SK-N-SH treated with all-trans-retinoic acid at 6 μM for 48 hours (cell line): ENCODE measurements at regions not wholly inside any gene's neighbourhood (a gene's known extent, or its start where the extent isn't known, plus 50 kb on each side); places are given as distances from the start of the nearest gene placed in this dataset.

ENCODE experiments used
- ATAC-seq: fragments of 200-7000 bp; cut with Tn5 transposase; 3 replicates; pipeline ENCODE4 v1.9.1; 2020; ENCODE audit warnings: mild to moderate bottlenecking, moderate library complexity
- ARNTL ChIP-seq: fragments of 450-650 bp; formaldehyde crosslinking; IDR thresholded peaks from 2 replicates; pipeline ENCODE4 v1.5.0; 2020; ENCODE audit warnings: low read depth, mild to moderate bottlenecking, moderate library complexity, borderline replicate concordance
- BACH2 ChIP-seq: fragments of 250-450 bp; sonication (Bioruptor Pico); IDR thresholded peaks from 2 replicates; pipeline ENCODE4 v1.9.0; 2021; ENCODE audit warnings: mild to moderate bottlenecking, borderline replicate concordance
- CSDC2 ChIP-seq: fragments of 250-450 bp; sonication (Bioruptor Pico); IDR thresholded peaks from 2 replicates; pipeline ENCODE4 v1.5.0; 2020; ENCODE audit warnings: mild to moderate bottlenecking, moderate library complexity
- ESRRG ChIP-seq: fragments of 250-450 bp; sonication (Bioruptor Pico); IDR thresholded peaks from 2 replicates; pipeline ENCODE4 v1.6.1; 2021; ENCODE audit warnings: mild to moderate bottlenecking
- ISL1 ChIP-seq: fragments of 250-450 bp; sonication (Bioruptor Pico); IDR thresholded peaks from 2 replicates; pipeline ENCODE4 v2.1.2; 2022; ENCODE audit warnings: mild to moderate bottlenecking, moderate library complexity
- OSR1 ChIP-seq: fragments of 250-450 bp; sonication (Bioruptor Pico); IDR thresholded peaks from 2 replicates; pipeline ENCODE4 v1.8.0; 2022; ENCODE audit warnings: moderate library complexity, mild to moderate bottlenecking, inconsistent platforms
- PPARA ChIP-seq: fragments of 250-450 bp; sonication (Bioruptor Pico); IDR thresholded peaks from 2 replicates; pipeline ENCODE4 v1.5.0; 2020; ENCODE audit warnings: mild to moderate bottlenecking, borderline replicate concordance
- RARB ChIP-seq: fragments of 250-450 bp; sonication (Bioruptor Pico); IDR thresholded peaks from 2 replicates; pipeline ENCODE4 v1.8.0; 2021; ENCODE audit warnings: mild to moderate bottlenecking, moderate library complexity
- TCF4 ChIP-seq: fragments of 250-450 bp; sonication (Bioruptor Pico); IDR thresholded peaks from 2 replicates; pipeline ENCODE4 v1.8.0; 2021; ENCODE audit warnings: mild to moderate bottlenecking, moderate library complexity, borderline replicate concordance
- TOX ChIP-seq: fragments of 250-450 bp; sonication (Bioruptor Pico); IDR thresholded peaks from 2 replicates; pipeline ENCODE4 v1.8.0; 2021; ENCODE audit warnings: mild to moderate bottlenecking, moderate library complexity, borderline replicate concordance
- ZC3H10 ChIP-seq: fragments of 250-450 bp; sonication (Bioruptor Pico); IDR thresholded peaks from 2 replicates; pipeline ENCODE4 v1.5.1; 2021; ENCODE audit warnings: mild to moderate bottlenecking, moderate library complexity
- ZFP3 ChIP-seq: fragments of 250-450 bp; sonication (Bioruptor Pico); IDR thresholded peaks from 2 replicates; pipeline ENCODE4 v1.5.0; 2020; ENCODE audit warnings: mild to moderate bottlenecking, moderate library complexity
- ZFP30 ChIP-seq: fragments of 450-650 bp; formaldehyde crosslinking; IDR thresholded peaks from 2 replicates; pipeline ENCODE4 v1.5.0; 2022; ENCODE audit warnings: mild to moderate bottlenecking, moderate library complexity
- ZNF565 ChIP-seq: fragments of 450-650 bp; formaldehyde crosslinking; conservative IDR thresholded peaks from 2 replicates; pipeline ENCODE4 v1.5.0; 2020; ENCODE audit warnings: low read depth, mild to moderate bottlenecking, moderate library complexity
- ZNF70 ChIP-seq: fragments of 450-650 bp; formaldehyde crosslinking; IDR thresholded peaks from 2 replicates; pipeline ENCODE4 v1.5.0; 2020; ENCODE audit warnings: mild to moderate bottlenecking, moderate library complexity
- ZNF8 ChIP-seq: fragments of 450-650 bp; formaldehyde crosslinking; IDR thresholded peaks from 2 replicates; pipeline ENCODE4 v1.5.0; 2020; ENCODE audit warnings: mild to moderate bottlenecking, moderate library complexity
- TF ChIP-seq, protein P1 (sequence below): fragments of 250-450 bp; sonication (Bioruptor Pico); IDR thresholded peaks from 2 replicates; pipeline ENCODE4 v1.8.0; 2021; ENCODE audit warnings: low read depth, mild to moderate bottlenecking, moderate library complexity, borderline replicate concordance
- TF ChIP-seq, protein P2 (sequence below): fragments of 250-450 bp; sonication (Bioruptor Pico); IDR thresholded peaks from 2 replicates; pipeline ENCODE4 v1.5.0; 2020; ENCODE audit warnings: mild to moderate bottlenecking, moderate library complexity
- TF ChIP-seq, protein P3 (sequence below): fragments of 250-450 bp; sonication (Bioruptor Pico); IDR thresholded peaks from 2 replicates; pipeline ENCODE4 v1.8.0; 2020; ENCODE audit warnings: mild to moderate bottlenecking, moderate library complexity, borderline replicate concordance
- TF ChIP-seq, protein P4 (sequence below): fragments of 250-450 bp; sonication (Bioruptor Pico); IDR thresholded peaks from 2 replicates; pipeline ENCODE4 v1.5.1; 2021; ENCODE audit warnings: mild to moderate bottlenecking, moderate library complexity

DNA sequence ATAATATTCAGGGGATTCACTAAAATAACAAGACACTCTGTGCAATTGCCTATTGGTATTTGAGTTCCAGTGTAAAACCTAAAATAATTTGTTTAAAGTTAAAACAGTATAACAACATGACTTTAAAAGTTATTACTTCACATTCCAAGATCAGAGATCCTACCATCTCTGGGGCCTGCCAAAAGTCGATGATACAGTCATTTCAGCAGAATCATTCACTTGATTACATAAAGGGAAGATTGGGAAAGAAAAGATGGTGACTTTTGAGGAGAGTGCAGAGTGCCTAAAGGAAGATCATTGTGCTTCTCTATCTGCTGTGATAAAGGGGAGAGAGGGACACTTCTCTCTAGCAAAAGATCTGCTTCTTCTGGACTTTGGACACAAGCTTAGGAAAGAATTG, 784.4 kb upstream of the ADGRL4 start:
- TF ChIP-seq, protein P1, sequence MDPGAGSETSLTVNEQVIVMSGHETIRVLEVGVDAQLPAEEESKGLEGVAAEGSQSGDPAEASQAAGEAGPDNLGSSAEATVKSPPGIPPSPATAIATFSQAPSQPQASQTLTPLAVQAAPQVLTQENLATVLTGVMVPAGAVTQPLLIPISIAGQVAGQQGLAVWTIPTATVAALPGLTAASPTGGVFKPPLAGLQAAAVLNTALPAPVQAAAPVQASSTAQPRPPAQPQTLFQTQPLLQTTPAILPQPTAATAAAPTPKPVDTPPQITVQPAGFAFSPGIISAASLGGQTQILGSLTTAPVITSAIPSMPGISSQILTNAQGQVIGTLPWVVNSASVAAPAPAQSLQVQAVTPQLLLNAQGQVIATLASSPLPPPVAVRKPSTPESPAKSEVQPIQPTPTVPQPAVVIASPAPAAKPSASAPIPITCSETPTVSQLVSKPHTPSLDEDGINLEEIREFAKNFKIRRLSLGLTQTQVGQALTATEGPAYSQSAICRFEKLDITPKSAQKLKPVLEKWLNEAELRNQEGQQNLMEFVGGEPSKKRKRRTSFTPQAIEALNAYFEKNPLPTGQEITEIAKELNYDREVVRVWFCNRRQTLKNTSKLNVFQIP (CRISPR knock-in tag): no peak
- TF ChIP-seq ISL1 (CRISPR knock-in tag) (no peak), CSDC2 (CRISPR knock-in tag) (no peak), ZNF565 (CRISPR knock-in tag) (no peak), PPARA (CRISPR knock-in tag) (no peak), ZC3H10 (CRISPR knock-in tag) (no peak), OSR1 (no peak), TOX (no peak), RARB (CRISPR knock-in tag) (no peak), ESRRG (CRISPR knock-in tag) (no peak), ZFP3 (CRISPR knock-in tag) (no peak), ZNF8 (CRISPR knock-in tag) (no peak)
- TF ChIP-seq, protein P2, sequence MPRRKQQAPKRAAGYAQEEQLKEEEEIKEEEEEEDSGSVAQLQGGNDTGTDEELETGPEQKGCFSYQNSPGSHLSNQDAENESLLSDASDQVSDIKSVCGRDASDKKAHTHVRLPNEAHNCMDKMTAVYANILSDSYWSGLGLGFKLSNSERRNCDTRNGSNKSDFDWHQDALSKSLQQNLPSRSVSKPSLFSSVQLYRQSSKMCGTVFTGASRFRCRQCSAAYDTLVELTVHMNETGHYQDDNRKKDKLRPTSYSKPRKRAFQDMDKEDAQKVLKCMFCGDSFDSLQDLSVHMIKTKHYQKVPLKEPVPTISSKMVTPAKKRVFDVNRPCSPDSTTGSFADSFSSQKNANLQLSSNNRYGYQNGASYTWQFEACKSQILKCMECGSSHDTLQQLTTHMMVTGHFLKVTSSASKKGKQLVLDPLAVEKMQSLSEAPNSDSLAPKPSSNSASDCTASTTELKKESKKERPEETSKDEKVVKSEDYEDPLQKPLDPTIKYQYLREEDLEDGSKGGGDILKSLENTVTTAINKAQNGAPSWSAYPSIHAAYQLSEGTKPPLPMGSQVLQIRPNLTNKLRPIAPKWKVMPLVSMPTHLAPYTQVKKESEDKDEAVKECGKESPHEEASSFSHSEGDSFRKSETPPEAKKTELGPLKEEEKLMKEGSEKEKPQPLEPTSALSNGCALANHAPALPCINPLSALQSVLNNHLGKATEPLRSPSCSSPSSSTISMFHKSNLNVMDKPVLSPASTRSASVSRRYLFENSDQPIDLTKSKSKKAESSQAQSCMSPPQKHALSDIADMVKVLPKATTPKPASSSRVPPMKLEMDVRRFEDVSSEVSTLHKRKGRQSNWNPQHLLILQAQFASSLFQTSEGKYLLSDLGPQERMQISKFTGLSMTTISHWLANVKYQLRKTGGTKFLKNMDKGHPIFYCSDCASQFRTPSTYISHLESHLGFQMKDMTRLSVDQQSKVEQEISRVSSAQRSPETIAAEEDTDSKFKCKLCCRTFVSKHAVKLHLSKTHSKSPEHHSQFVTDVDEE (CRISPR knock-in tag): no peak
- TF ChIP-seq, protein P3, sequence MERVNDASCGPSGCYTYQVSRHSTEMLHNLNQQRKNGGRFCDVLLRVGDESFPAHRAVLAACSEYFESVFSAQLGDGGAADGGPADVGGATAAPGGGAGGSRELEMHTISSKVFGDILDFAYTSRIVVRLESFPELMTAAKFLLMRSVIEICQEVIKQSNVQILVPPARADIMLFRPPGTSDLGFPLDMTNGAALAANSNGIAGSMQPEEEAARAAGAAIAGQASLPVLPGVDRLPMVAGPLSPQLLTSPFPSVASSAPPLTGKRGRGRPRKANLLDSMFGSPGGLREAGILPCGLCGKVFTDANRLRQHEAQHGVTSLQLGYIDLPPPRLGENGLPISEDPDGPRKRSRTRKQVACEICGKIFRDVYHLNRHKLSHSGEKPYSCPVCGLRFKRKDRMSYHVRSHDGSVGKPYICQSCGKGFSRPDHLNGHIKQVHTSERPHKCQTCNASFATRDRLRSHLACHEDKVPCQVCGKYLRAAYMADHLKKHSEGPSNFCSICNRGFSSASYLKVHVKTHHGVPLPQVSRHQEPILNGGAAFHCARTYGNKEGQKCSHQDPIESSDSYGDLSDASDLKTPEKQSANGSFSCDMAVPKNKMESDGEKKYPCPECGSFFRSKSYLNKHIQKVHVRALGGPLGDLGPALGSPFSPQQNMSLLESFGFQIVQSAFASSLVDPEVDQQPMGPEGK (CRISPR knock-in tag): no peak
- no peak; the same call in 2 of the 3 replicates for ATAC-seq

DNA sequence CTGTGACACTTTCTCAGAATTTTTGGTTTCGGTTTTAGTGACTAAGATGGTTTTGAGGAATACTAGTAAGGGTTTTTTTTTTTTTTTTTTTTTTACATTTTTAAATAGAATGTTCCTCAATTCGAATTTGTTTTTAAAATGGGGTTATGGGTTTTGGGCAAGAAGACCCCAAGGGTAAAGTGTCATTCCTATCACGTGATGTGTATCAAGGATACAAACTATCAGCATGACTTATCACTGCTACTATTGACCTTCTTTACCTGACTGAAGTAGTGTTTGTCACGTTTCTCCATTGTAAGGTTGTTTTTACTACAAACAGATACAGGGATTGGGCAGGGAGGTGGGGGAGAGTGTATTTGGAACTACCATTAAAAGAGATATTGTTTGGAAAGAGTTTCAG, 781.1 kb upstream of the ADGRL4 start:
- TF ChIP-seq, protein P1 (CRISPR knock-in tag): no peak
- ATAC-seq: no peak

DNA sequence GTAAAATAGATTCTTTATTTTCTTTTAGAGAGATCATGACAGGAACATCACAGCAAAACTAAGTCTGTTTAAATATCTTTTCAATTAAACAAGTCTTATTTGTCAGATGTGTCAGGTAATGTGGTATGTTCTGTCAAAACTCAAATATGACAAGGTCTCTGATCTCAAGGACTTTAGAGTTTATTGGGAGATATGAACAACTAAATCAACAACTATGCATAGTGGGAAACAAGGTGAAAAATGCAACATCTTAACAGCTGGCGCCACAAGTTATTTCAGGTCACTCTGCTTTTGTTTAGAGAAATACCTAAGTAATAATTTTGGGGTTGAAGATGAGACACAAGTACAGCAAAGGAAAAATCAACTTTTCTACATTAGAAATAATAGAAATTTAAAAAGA, 779.4 kb upstream of the ADGRL4 start:
- no peak for ATAC-seq
- TF ChIP-seq ESRRG (CRISPR knock-in tag) (no peak), ZNF70 (CRISPR knock-in tag) (no peak), BACH2 (CRISPR knock-in tag) (no peak), OSR1 (no peak), ZFP30 (CRISPR knock-in tag) (no peak), TCF4 (CRISPR knock-in tag) (no peak), TOX (no peak), PPARA (CRISPR knock-in tag) (no peak), RARB (CRISPR knock-in tag) (no peak), CSDC2 (CRISPR knock-in tag) (no peak), ARNTL (CRISPR knock-in tag) (no peak)
- TF ChIP-seq, protein P1 (CRISPR knock-in tag): no peak
- TF ChIP-seq, protein P3 (CRISPR knock-in tag): no peak
- TF ChIP-seq, protein P2 (CRISPR knock-in tag): no peak
- TF ChIP-seq, protein P4, sequence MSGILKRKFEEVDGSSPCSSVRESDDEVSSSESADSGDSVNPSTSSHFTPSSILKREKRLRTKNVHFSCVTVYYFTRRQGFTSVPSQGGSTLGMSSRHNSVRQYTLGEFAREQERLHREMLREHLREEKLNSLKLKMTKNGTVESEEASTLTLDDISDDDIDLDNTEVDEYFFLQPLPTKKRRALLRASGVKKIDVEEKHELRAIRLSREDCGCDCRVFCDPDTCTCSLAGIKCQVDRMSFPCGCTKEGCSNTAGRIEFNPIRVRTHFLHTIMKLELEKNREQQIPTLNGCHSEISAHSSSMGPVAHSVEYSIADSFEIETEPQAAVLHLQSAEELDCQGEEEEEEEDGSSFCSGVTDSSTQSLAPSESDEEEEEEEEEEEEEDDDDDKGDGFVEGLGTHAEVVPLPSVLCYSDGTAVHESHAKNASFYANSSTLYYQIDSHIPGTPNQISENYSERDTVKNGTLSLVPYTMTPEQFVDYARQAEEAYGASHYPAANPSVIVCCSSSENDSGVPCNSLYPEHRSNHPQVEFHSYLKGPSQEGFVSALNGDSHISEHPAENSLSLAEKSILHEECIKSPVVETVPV (CRISPR knock-in tag): no peak
